Dendritic cell treated with granulocyte-macrophage colony-stimulating factor and Interleukin-4, amounts not matched to agents 40 ng/mL and 50 ng/mL, for 4 days (primary cell): ENCODE measurements at regions not wholly inside any gene's neighbourhood (a gene's known extent, or its start where the extent isn't known, plus 50 kb on each side); places are given as distances from the start of the nearest gene placed in this dataset.

Experiments
- H3K27ac Mint-ChIP-seq: one replicate; pipeline ENCODE4 v1.8.0; 2022; ENCODE audit warnings: mild to moderate bottlenecking, mixed read lengths
- H3K27me3 Mint-ChIP-seq: one replicate; pipeline ENCODE4 v1.8.0; 2022; ENCODE audit warnings: mild to moderate bottlenecking, mixed read lengths
- H3K36me3 Mint-ChIP-seq: one replicate; pipeline ENCODE4 v1.8.0; 2022; ENCODE audit warnings: low read depth, mixed read lengths
- H3K4me1 Mint-ChIP-seq: one replicate; pipeline ENCODE4 v1.8.0; 2022; ENCODE audit warnings: low read depth, mixed read lengths
- H3K4me3 Mint-ChIP-seq: one replicate; pipeline ENCODE4 v1.8.0; 2022; ENCODE audit warnings: mild to moderate bottlenecking, moderate library complexity, mixed read lengths
- H3K9me3 Mint-ChIP-seq: one replicate; pipeline ENCODE4 v1.8.0; 2022; ENCODE audit warnings: mixed read lengths
- intact Hi-C: fragments of 100-400 bp; cut with micrococcal nuclease; formaldehyde crosslinking; loops from one replicate; pipeline ENCODE4 v1.15.0; 2022

DNA sequence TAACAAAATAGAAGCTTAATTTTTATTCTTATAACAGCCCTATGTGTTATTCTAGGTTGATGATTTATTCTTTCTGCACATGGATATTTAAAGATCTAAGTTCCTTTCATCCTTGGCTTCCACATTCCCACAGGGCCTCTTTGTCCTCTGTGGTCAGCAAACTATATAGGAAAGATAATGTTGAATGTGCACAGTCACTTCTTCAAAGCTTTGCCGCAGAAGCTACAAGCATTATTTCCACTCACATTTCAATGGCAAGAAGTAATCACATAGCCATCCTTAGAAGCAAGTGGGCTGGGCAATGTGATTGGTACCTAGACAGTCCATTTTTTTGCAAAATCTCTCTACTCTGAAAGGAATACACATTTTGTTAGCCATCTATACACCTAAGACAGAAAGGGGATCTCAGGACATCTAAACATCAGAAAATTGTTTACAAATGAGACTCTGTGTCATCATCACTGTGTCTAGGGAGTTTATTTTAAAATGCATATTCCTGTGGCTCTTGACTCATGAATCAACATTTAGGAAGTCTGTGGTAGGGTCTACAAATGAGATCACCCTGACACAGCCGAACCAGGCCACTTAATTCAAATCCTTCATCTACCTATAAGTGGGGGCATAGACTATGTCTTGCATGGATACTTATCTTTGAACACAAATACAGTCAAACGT lies 1060.5 kb downstream of the XPNPEP1 start:
- H3K27ac Mint-ChIP-seq, result no peak overlapping the region
- intact Hi-C loops, result no loop called here
- H3K4me1 Mint-ChIP-seq, result no peaks in the 10 kb centered on the region
- no peaks in the 10 kb centered on the region for H3K36me3 Mint-ChIP-seq
- no peak overlapping the region for H3K4me3 Mint-ChIP-seq
- H3K9me3 Mint-ChIP-seq, result peaks cover 8% of the 10 kb centered on the region
- H3K27me3 Mint-ChIP-seq, result no peaks in the 10 kb centered on the region

DNA sequence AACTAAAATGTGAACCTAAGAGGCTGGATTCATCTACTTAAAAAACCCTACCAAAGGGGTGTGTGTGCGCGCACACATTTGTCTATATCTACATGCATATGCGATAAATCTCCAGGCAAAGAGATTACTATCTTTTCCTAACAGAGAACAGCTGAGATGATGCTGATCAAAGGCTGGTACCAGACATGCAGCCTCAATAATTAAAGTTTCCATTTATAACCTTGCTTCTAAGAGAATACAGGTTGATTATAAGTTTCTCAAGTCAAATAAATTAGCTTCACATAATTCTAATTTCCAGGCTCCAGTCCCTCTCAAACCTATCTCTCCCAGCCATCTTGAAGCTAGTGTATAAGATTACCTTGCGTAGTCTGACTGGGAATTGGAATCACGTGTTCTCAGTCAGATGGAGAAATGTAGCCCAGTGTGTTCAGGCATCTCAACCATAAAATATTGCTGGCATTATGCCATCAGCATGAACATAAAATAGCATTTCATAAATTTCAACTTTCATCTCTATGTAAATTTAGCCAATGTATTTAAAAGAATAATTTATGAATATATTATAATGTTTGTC lies 1062.0 kb downstream of the XPNPEP1 start:
- Mint-ChIP-seq H3K9me3 (no peaks in the 10 kb centered on the region), H3K27ac (no peak overlapping the region), H3K4me3 (no peak overlapping the region), H3K4me1 (no peaks in the 10 kb centered on the region), H3K36me3 (no peaks in the 10 kb centered on the region), H3K27me3 (no peaks in the 10 kb centered on the region)
- intact Hi-C loops, result no loop called here

DNA sequence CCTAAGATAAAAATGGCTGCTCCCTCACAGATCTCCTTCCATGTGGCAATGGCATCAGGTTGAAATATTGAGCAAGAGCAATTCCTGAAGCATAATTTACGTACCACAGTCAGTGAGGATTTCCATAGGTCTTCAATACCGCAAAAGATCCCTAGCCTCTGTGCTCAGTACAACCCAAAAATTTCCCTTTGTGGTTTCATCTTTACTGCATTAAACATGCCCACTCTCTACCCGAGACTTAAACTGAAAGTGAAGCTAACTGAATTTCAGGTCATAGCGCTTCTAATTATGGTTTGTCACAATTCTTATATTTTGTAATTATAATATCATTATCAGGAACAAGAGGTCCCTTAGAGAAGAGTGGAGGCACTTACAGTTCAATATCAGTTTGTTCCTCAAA lies 1071.1 kb downstream of the XPNPEP1 start:
- Mint-ChIP-seq H3K36me3 (no peaks in the 10 kb centered on the region), H3K4me1 (no peaks in the 10 kb centered on the region), H3K9me3 (no peaks in the 10 kb centered on the region), H3K27ac (no peak overlapping the region), H3K27me3 (no peaks in the 10 kb centered on the region), H3K4me3 (no peak overlapping the region)
- intact Hi-C loops, result no loop called here

DNA sequence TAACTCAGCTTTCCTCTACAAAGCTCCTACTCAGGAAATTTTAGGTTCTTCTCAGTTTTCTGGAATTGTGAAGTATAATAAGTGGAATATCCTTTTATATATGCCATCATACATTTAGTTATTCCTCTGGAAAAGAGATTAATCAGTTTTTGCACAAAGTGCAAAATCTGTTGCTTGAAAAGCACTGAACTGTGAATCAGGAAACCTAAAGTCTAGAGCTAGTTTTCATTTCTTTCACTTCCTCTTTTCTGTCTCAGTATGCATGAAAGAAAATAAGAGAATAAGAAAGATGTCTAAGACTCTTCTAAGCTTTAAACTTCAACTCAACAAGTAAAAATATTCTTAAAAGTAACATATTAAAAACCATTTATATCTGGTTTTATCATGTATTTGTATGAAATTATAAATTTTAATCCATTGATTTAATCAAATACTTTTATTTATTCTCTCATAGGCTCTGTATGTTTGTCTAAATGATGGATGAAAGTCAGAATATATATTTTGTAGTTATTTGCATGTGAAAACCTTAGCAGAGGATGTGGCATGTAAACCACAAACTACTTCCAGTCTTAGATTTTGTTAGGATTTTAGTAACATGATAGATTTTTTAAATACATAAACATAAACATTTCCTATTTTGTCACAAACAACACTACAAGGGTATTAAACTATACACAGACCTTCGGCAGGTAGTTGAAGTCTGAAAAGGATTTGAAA lies 1073.0 kb downstream of the XPNPEP1 start:
- no peaks in the 10 kb centered on the region for H3K4me1 Mint-ChIP-seq
- H3K4me3 Mint-ChIP-seq, result no peak overlapping the region
- no peaks in the 10 kb centered on the region for H3K9me3 Mint-ChIP-seq
- intact Hi-C loops, result no loop called here
- no peaks in the 10 kb centered on the region for H3K27me3 Mint-ChIP-seq
- no peak overlapping the region for H3K27ac Mint-ChIP-seq
- H3K36me3 Mint-ChIP-seq, result no peaks in the 10 kb centered on the region

DNA sequence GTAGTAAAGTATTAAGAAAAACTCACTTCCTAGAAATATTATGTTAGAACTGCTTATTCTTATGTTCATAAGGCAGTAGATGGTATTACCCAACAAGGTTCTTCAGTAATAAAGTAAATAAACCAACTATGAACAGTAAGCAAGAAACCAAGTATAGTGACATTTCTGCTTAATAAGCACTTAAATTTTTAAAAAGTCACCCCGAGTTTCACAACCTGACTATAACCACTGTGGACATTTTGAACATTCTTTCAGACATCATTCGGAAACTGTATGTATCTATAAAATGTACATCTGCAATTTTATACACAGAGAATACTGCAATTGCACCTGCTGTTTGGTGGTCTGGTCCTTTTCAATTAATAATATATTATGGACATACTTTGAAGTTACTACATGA lies 1073.6 kb downstream of the XPNPEP1 start:
- Mint-ChIP-seq H3K9me3 (no peaks in the 10 kb centered on the region), H3K27ac (no peak overlapping the region), H3K36me3 (no peaks in the 10 kb centered on the region), H3K27me3 (no peaks in the 10 kb centered on the region), H3K4me1 (no peaks in the 10 kb centered on the region), H3K4me3 (no peak overlapping the region)
- intact Hi-C loops, result no loop called here

DNA sequence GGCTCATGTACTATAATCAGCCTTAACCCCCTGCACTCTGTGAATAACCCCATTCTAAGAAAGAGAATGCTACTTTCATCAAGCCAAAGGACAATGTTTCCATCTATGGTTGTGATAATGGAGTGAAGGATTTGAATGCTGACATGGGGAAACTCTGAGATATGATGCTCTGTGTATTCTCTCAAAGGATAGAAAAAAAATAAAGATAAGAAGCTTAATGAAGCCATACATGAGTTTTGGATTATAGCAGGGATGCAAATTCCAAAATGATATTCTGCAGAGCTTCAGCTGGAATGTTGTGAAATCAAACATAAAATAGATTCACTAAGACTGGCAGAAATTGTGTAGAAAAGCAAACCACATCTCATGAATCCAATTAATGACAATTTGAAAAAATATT lies 1074.1 kb downstream of the XPNPEP1 start:
- H3K27ac Mint-ChIP-seq, result no peak overlapping the region
- no peaks in the 10 kb centered on the region for H3K4me1 Mint-ChIP-seq
- no peaks in the 10 kb centered on the region for H3K36me3 Mint-ChIP-seq
- H3K4me3 Mint-ChIP-seq, result no peak overlapping the region
- no peaks in the 10 kb centered on the region for H3K27me3 Mint-ChIP-seq
- intact Hi-C loops, result no loop called here
- H3K9me3 Mint-ChIP-seq, result no peaks in the 10 kb centered on the region

DNA sequence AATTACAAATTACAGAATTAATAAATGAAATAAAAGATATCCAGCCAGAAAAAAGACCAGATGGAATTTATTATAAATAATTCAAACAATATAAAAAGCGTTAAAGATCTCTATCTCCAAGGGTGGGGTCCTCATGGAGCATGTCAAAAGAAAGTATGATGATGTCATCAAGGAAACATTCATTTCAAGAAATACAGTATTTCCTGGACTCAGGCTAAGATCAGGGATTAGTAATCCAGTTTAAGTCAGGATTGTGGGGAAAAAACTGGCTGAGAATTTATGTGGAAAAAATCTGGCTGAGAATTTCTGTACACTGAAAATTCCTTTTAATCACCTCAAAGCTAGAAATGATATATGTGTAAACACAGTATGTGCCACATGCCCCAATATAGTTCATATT lies 1075.3 kb downstream of the XPNPEP1 start:
- no peaks in the 10 kb centered on the region for H3K4me1 Mint-ChIP-seq
- no peaks in the 10 kb centered on the region for H3K9me3 Mint-ChIP-seq
- no peak overlapping the region for H3K4me3 Mint-ChIP-seq
- no peaks in the 10 kb centered on the region for H3K27me3 Mint-ChIP-seq
- no peak overlapping the region for H3K27ac Mint-ChIP-seq
- no peaks in the 10 kb centered on the region for H3K36me3 Mint-ChIP-seq
- intact Hi-C loops, result no loop called here

DNA sequence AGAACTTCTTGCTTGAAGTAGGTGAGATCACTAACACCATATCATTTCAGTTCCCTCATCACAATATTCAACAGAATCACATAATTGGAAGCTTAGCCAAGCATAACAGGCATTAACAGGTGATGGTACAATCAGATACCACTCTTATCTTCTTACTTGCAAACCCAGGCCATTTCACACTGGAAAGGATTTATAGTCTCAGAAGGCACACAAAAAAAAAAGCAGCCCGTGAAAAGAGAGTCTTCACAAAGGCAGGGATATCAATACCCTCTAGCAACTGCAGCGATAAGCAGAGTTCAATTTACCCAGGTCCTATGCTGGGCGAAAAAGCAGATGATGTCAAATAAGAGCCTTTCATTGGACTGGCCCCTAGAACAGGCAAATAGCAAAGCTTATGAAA lies 1082.4 kb downstream of the XPNPEP1 start:
- Mint-ChIP-seq H3K9me3 (no peaks in the 10 kb centered on the region), H3K27me3 (no peaks in the 10 kb centered on the region), H3K4me3 (no peak overlapping the region), H3K27ac (no peak overlapping the region), H3K36me3 (no peaks in the 10 kb centered on the region), H3K4me1 (no peaks in the 10 kb centered on the region)
- intact Hi-C loops, result no loop called here

DNA sequence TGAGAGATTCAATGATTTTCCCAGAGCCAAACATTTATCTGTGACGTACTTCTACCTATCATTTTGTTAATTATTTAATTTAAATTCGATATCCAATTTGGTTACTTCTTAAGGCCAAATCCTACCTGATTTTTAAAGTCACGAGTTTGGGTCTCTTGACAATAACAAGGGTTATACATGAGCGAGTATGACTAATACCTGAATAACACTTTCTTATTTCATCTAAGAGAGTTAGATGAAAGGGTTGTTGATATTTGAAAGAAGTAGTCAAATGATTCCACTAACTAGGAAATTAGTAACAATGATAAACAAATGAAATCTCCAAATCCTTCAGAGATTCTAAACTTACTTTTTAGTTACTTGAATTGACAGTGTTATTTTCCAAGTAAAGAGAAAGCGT lies 1086.9 kb downstream of the XPNPEP1 start:
- H3K36me3 Mint-ChIP-seq, result no peaks in the 10 kb centered on the region
- no peaks in the 10 kb centered on the region for H3K4me1 Mint-ChIP-seq
- no peak overlapping the region for H3K4me3 Mint-ChIP-seq
- H3K27ac Mint-ChIP-seq, result no peak overlapping the region
- intact Hi-C loops, result no loop called here
- H3K9me3 Mint-ChIP-seq, result no peaks in the 10 kb centered on the region
- no peaks in the 10 kb centered on the region for H3K27me3 Mint-ChIP-seq

DNA sequence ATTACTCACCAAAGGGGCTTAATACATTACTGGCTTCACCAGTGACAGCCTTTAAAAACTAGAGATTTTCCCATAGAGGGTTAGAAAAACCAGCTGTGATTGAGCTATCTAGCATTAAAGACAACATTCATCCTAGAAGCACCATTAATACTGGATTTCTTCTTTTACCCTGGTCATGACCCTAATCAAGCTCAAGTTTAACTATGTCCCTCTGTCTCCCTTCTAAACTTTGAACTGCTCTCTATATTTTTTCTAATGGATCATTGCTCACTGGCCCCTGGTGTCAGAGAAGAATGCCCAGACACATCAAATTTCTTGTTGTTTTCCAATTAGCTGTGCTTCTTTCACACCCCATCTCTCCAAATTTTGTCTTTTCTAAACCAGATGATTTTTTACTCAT lies 1101.3 kb downstream of the XPNPEP1 start:
- H3K4me3 Mint-ChIP-seq, result no peak overlapping the region
- H3K4me1 Mint-ChIP-seq, result no peaks in the 10 kb centered on the region
- H3K9me3 Mint-ChIP-seq, result no peaks in the 10 kb centered on the region
- no peaks in the 10 kb centered on the region for H3K27me3 Mint-ChIP-seq
- H3K27ac Mint-ChIP-seq, result no peak overlapping the region
- H3K36me3 Mint-ChIP-seq, result no peaks in the 10 kb centered on the region
- intact Hi-C loops, result no loop called here

DNA sequence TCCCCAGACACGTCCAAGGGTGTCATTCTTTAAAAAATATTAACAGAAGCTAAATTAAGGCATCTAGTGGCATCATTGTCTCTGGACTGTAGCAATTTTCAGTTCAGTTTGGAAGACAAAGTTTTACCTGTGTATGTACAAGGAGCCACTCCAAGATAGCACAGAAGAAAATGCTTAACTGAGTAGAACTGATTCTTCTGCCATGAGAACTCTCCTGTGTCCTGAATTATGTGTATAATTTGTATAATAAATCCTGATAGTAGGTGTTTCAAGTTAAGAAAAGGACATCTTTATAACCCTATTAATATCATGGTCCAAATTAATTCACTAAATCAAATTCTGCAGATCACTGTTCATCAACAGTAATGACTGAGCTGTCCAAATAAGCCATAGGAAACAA lies 1104.0 kb downstream of the XPNPEP1 start:
- H3K4me1 Mint-ChIP-seq, result no peaks in the 10 kb centered on the region
- no peak overlapping the region for H3K27ac Mint-ChIP-seq
- intact Hi-C loops, result no loop called here
- H3K27me3 Mint-ChIP-seq, result no peaks in the 10 kb centered on the region
- H3K9me3 Mint-ChIP-seq, result no peaks in the 10 kb centered on the region
- H3K4me3 Mint-ChIP-seq, result no peak overlapping the region
- H3K36me3 Mint-ChIP-seq, result no peaks in the 10 kb centered on the region

DNA sequence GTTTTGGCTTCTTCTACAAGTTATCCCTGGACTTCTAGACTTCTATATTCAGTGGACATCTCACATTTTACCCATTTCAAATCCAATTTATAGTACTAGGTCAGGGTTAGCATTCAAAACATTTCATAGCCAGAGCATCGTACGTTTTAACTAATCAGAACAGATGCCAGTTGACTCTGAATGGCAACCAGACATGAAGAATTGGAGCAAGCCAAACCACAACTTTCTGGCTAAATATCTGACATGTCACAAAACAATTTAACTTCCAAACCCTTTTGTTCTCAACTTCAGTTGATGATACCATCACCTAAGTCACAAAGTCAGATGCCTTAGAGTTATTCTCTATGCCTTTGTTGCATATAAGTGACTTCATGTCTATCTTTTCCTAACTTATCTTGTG lies 1105.7 kb downstream of the XPNPEP1 start:
- no peaks in the 10 kb centered on the region for H3K27me3 Mint-ChIP-seq
- intact Hi-C loops, result no loop called here
- H3K27ac Mint-ChIP-seq, result no peak overlapping the region
- H3K36me3 Mint-ChIP-seq, result no peaks in the 10 kb centered on the region
- H3K9me3 Mint-ChIP-seq, result peaks cover 2% of the 10 kb centered on the region
- no peaks in the 10 kb centered on the region for H3K4me1 Mint-ChIP-seq
- no peak overlapping the region for H3K4me3 Mint-ChIP-seq

DNA sequence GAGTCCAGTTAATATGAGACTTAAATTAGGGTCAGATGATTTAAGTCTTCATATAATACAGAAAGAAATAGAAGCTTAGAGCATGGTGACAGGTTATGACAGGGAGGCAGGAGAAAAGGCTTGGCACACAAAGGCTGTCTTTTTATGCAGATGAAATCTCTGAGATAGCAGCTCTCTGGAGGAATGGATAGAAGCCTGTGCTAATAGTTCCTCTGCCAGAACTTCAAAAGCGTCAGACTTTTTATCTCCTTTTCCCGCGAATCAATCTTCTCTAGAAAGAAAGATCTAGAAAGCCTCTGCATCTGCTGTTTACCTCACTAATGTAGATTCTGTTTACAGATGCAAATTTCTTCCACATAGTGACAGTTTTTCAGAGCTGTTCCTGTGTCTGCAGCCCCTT lies 1106.2 kb downstream of the XPNPEP1 start:
- H3K9me3 Mint-ChIP-seq, result peaks cover 6% of the 10 kb centered on the region
- no peaks in the 10 kb centered on the region for H3K27me3 Mint-ChIP-seq
- no peak overlapping the region for H3K27ac Mint-ChIP-seq
- no peak overlapping the region for H3K4me3 Mint-ChIP-seq
- intact Hi-C loops, result no loop called here
- H3K4me1 Mint-ChIP-seq, result no peaks in the 10 kb centered on the region
- H3K36me3 Mint-ChIP-seq, result no peaks in the 10 kb centered on the region

DNA sequence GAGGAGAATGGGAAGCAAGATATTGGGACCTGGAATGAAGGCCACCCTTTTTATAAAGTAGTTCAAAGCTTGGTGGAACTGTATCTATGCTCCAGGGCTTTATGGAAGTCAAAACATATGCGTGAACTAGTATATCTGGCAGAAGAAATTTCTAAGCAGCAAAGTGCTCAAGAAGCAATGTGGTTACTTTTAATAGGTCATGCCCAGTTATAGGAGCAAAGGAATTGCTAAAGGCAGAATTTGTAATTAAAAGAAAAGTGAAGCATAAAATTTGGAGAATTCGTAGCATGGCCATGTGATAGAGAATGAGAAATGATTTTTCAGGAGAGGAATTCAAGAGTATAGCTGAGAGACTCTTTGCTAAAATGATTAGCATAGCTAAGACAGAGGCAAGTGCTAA lies 1110.4 kb downstream of the XPNPEP1 start:
- Mint-ChIP-seq H3K4me1 (no peaks in the 10 kb centered on the region), H3K27me3 (no peaks in the 10 kb centered on the region), H3K36me3 (no peaks in the 10 kb centered on the region), H3K9me3 (peaks cover 12% of the 10 kb centered on the region), H3K27ac (no peak overlapping the region), H3K4me3 (no peak overlapping the region)
- intact Hi-C loops, result no loop called here

DNA sequence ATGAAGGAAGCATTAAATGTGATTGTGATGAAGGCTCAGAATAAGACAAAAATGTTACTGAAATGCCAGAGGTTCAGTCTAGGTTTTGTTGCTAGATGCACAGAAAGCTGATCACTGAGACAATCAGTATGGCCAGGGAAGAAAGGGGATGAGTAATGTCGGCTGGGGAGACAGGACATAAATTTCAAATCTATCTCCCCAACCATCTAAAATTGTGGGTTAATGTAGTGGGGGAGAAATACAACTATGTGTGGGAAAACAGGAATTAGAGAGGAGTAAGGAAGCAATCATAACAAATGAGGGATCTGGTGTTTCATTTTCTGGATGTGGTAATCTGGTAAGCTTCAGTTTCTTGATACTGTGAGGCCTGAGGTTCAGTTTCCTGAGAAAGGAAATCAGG lies 1111.0 kb downstream of the XPNPEP1 start:
- H3K4me3 Mint-ChIP-seq, result no peak overlapping the region
- peaks cover 12% of the 10 kb centered on the region for H3K9me3 Mint-ChIP-seq
- H3K27me3 Mint-ChIP-seq, result no peaks in the 10 kb centered on the region
- no peak overlapping the region for H3K27ac Mint-ChIP-seq
- H3K4me1 Mint-ChIP-seq, result no peaks in the 10 kb centered on the region
- no peaks in the 10 kb centered on the region for H3K36me3 Mint-ChIP-seq
- intact Hi-C loops, result no loop called here
